Mammary epithelial cell (primary cell): ENCODE measurements at regions not wholly inside any gene's neighbourhood (a gene's known extent, or its start where the extent isn't known, plus 50 kb on each side); places are given as distances from the start of the nearest gene placed in this dataset.

Source experiments
- CTCF ChIP-seq, 2 donors: IDR thresholded peaks in 1 of 2; conservative IDR thresholded peaks in 1 of 2; 2 replicates each; pipeline ENCODE4 v1.5.1; 2011 to 2012; ENCODE audit warnings: inconsistent platforms in 2 of 2, low read length in 2 of 2, mild to moderate bottlenecking in 2 of 2, control low read depth in 1 of 2, low read depth in 1 of 2; ENCODE audit not compliant: insufficient read depth in 1 of 2; ENCODE audit errors: extremely low read depth in 1 of 2
- EZH2 ChIP-seq: IDR thresholded peaks from 2 replicates; pipeline ENCODE4 v1.6.1; 2012; ENCODE audit warnings: low read length, inconsistent platforms, borderline replicate concordance

GRCh38 chr15:25180606-25181292 lies 226.0 kb downstream of the SNRPN start:
- TF ChIP-seq CTCF (conservative IDR thresholded peaks at IDR 0.05 in 1 of 2, IDR thresholded peaks at IDR 0.05 in 1 of 2; ENCODE audit: extremely low read depth in 1 of 2, insufficient read depth in 1 of 2, low read depth in 1 of 2, low read length in 2 of 2) (no peak), EZH2 (no peak)
